CMK (cell line): ENCODE measurements at regions not wholly inside any gene's neighbourhood (a gene's known extent, or its start where the extent isn't known, plus 50 kb on each side); places are given as distances from the start of the nearest gene placed in this dataset.

Experiments used
- DNase-seq: peaks from one replicate; pipeline ENCODE4 v3.0.0-alpha.2; 2010; ENCODE audit warnings: low read depth

DNA sequence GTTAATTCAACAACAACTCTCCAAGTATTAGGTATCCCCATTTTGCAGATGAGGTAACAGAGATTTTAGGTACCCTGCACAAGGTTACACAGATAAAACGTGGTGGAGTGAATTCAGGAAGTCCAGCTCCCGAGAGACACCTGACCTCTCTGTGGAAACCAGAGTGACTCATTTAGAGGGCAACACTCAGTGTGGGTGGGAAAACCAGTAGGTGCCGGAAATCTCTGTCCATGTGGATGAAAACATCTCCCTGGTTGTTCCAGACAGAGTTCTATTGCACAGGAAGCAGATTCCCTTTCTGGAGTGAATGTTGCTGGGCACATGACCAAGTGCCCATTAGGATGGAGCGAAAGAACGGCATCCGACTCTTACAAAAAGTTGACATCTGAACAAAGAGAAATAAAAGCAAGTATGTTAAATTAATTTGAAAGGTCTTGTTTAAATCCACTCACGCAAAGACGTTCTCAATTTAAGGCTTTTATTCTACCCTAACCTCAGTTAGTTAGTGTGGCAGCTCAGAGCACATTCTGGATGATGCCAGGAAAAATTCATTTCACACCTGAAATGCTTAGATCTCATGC lies 391.9 kb upstream of the WWC1 start:
- DNase-seq: no peak

DNA sequence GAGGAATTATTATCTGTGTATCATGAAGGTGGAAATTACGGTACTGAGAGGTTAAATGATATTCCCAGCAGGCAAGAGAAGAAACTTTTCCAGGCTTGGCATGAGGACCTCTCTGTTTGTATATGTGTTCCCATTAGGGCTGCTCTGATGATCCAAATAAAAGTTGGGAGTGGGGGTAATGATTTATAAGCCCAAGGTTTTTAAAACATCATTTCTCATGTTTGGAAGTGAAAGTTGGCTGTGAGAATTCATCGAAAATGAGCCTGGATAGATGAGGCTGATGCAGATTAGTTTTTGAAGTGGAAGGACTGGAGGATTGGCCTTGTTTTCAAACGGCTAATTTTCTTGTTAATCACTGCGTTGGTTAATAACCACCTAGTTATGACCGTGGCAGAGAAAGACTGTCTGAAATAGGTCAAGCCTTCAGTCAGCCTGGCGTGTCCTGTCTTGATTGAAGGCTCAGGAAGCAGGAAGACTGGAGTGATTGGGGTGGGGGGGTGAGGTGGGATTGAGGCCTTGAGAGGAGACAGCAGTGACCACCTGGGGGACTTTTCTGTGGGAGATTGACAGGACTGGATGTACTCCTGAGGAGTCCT lies 391.0 kb upstream of the WWC1 start:
- DNase-seq: no peak

DNA sequence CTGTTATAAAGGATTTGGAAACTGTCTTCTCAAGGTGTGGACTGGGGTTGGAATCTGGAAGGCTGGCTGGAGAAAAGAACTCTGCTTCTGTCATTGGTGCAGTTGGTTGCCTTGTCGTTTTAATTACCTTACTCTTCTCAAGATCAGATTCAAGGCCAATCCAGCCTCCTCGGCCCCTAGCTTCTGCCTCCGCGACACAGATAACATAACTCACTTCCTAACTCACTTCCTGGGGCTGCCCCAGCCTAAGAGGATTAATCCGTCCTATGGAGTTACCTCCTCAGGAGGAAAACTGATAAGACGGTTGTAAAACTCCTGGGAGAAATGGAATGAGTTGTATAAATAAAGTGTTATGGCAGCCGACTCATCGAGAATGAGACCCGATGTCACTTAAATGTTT lies 389.1 kb upstream of the WWC1 start:
- DNase-seq: no peak

DNA sequence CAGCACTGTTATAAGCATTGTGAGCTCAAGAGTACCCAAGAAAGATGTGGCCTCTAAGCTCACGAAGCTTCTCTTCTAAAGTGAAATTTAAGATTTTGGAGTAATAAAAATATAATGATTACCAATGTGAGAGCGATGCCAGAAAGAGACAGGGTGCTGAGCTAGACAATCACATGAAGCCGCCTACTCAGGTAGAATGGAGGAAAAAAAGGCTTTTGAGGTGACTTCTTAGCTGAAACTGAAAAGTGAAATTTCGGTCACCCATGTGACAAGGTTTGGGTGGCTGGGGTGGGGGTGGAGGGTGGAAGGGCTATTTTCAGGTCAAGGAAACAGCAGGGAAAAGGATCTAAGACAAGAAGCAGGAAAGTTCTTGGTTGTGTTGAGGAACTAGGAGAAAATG lies 388.2 kb upstream of the WWC1 start:
- DNase-seq: no peak

DNA sequence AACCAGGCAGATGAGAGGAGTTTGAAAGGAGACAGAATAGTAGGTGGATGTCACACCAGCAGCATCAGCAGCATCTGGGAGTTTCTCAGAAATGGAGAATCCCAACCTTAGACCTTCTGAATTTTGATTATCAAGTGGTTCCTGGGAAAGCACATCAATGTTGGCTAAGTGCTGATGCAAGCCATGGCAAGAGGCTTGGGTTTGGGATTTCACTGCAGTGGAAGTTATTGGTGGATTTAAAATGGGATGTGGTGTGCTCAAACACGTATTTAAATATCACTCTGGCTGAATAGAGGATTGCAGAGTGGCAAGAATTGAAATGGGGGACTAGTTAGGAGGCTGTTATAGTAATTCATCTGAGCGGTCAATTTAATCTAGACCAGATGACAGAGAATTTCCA lies 387.8 kb upstream of the WWC1 start:
- DNase-seq: no peak

DNA sequence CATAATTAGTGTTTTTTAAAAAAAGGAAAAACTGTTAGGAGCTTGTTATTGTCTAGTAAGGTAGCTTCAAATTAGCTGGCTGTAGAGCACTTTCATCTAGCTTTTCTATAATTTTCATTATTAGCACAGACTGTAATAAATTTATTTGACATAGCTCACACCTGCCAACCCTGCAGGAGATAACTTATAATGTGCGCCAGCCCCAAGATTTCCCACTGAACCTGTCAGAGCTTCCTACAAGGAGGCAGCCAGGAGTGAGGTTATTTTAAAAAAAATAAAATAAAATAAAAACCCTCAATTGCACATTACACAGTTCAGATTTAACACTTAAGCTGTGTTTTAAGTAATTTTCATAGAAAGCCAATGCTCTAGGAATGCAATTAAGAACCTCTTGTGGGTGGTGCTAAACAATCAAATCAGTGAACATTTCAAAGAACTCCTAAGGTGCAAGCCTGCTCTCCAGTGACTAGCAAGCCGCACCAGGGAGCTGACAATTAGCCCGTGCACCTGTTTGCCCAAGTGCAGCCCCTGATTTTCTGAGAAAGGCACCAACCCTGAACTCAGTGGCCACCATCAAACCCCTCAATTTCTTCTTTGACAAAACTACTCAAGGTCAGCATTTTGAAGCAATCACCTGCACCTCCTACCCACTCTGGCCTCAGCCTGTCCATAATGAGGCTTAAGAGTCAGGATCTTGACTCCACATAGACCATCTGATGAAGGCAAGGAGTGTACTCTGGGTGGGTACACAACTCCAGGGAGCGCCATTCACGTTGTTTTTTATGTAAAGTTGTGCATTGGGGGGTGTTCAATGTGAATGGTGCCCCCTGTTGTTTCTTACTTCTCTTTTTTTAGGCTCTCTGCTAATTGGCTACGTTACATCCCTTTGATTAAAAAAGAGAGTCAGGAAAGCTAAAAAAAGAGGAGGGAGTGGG lies 385.3 kb upstream of the WWC1 start:
- no peak for DNase-seq

DNA sequence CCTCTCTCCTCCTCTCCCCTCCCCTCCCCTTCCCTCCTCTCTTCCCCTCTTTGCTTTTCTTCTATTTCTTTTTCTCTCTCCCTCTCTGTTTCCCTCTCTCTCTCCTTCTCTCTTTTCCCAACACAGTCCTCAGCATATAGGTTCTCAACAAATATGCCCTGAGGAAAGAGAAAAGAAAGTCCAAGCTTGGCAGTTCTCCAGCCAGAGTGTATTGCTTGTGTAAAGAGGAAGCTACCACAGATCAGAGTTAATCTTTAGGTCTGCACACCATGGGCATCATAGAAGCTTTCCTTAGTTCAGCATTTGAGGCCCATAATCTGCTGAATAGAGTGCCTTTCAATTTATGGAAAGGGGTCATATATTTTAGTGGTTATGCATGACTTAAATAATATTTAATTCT lies 382.8 kb upstream of the WWC1 start:
- no peak for DNase-seq

DNA sequence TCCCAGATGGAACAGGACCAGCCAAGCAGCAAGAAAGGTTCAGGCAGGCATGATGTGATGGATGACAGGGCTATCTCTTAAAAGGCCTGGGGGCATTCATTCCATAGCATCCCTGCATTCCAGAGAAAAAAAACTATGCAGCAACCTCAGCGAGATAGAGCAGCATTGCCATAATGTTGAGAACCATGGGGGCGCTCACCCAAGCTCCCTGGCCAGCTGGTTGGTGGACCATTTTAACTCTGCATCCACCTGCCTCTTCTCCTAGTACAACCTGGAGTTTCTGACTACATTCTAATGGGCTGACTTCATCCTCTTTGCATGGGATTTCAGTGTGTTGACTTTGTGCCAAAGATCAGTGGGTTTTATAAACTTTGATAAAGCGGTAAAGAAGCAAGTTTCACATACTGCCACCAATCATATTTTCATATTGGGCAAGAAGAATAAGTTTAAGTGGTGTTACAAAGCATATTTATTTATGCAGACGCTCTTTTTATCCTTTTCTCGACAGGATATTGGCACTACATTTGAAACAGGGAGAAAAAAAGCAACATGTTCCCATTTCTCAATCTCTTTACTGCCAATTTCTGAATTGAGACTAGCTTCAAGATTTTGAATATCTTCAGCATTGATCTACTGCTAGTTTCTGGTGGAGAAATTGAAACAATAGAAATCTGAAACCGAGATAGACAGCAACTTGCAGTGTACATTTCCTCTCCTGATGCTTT lies 378.3 kb upstream of the WWC1 start:
- DNase-seq: no peak

DNA sequence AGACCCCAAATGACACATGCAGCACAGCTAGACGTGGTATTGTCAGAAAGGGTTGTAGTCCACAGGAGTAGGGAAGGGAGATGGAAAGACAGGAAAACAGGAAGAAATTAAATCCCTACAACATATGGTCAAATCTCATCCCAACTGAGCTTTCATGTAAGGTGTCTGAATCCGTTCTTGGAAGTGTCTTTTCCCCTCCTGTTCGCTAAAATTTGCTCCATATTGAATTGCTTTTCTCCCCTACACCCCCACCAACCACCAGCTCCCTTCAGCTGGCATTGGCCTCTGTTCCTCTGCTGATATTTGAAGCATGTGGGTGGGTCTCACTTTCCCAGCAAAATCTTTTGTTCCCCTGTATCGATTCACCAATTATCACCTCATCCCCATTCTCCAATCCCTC lies 376.2 kb upstream of the WWC1 start:
- DNase-seq: no peak

DNA sequence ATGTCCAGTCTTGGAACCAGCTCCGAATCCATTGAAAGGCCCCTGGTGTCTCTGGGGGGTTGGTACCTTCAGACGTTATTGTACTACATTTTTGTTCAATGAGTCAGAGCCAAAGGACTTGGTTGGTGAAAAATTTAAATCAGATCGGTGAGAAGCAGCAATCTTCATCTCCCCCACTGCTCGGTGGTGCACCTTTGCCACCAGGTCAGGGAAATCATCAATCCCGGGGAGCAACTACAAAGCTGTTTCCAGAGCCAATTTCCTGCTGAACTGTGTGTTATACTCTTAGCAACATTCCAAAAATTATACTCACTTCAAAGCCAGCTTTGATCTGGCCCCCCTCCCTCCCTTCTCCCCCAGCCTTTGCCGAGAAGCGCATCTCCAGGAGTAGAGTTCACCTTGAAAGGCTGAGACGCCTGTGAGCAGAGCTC lies 375.2 kb upstream of the WWC1 start:
- DNase-seq: no peak

DNA sequence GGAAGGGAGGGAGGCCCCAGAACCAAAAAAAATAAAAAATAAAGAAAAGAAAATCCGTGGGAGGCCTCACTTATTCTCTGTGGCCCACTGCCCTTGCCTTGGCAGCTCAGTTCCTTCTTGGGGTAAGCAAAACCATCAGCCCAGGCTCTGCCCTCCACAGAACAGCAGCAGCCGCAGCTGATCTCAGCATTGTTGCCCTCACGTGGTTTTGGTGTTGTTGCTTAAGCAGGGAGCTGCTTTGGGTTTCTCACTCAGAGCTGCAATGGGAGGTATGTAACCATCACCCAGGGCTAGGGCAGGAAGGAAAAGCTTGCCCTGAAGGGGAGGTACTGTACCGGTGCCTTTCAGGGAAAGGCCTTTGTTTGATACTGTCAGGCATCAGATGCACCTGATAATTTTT lies 374.7 kb upstream of the WWC1 start:
- no peak for DNase-seq

DNA sequence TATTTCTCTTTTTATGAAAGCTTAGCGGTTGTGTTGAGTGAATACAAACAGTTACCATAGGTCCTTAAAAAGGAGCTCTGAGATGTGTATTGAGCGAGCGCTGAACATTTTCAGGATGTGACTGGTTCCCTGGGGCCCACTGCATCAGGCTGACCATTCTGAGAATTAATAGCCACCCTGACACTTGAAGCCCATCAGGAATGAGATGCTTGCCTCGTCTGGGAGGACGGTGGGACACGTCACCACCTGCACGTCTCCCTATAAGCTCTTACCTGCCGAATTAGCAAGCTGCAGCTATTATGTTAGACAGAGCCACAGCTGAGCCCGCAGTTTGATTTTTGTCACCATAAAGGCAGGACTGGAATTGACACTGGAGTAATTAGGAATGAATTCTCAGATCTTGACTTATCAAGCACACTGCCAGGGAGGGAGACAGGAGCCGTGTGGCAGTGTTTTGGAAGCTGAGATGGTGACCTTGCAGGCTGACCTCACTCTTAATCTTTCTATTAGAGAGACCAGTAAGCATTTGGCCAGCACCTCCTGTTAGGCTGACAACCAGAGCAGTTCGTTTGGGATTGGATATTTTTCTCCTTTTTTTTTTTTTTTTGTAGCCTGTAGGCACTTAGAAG lies 373.1 kb upstream of the WWC1 start:
- no peak for DNase-seq

DNA sequence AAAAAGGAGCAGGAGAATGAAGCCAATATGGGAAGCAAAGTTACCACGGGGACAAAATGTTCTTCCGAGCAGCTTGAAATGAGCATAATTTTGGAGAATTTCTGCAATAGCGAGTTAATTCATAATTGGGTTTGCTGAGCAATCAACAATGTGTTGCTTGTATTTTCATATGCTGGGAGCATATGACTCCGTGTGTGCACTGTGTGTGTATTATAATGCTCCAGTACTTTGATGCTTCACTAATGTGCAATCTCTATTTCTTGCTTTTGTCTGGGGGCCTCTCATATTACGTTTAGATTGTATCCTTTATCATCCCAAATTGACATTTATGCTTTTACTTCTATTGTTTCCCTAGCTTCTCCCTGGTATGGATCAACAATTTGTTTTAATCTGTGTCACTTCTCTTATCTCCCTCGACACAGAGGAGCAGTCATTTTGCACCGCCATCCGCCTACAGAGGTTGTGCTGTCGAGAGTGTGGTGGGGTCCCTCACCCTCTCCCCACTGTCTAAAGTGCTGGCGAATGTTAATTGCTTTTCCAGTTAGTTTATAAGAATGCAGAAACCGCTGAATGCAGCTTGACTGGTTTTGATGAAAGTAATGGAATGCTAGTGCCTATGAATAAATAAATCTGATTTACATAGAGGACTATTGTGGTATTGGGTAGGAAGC lies 372.5 kb upstream of the WWC1 start:
- DNase-seq: no peak

DNA sequence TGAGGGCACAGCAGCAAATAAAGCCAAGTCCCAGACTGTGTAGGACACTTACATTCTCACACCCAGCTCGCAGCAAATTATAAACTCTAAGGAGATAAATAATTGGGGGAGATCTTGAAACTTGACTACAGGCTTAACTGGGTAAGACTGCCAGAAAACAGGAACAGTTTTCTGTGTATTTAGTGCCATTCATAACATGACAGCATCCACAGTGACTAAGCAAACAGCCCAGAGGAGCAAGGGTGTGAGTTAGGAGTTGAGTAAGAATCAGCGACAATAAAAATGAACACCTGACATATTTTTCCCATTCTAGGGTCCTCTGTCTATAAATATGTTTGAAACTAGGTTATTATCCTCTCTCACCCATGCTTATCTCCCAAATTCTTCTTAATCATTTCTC lies 370.9 kb upstream of the WWC1 start:
- DNase-seq: no peak

DNA sequence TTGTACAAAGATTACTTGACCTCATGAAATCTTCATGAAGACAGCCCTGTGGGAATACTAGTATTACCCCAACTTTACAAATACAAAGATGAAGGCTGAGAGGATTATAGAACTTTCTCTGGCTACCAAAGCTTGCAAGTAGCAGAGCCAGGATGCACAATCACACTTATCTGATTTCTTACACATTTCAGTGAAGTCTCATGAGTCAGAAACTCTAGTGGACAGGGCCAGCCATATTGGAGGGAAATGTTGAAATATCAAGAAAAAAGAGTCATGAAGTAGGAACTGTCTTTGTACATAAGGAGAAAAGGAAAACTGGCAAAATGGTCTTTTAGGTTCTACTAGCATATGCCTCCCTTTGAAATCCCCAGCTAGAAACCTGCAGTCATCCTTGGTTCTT lies 369.6 kb upstream of the WWC1 start:
- no peak for DNase-seq

DNA sequence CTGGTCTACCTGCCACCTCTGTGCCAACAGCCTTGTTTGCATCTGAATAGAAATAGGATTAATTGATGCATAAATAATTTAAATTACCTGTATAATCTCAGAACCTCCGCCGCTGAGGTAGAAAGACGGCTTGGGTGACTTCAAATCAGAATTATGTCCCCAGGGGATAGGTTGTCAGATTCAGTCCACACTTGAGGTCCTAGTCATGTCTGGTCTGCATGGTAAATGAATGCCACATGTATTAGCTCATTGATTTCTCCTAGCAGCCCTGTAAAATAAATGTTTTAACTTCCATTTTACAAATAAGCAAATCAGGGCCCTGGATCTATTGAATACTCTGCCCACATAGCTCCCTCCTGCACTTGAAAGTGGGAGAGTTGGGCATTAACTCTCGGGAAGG lies 368.0 kb upstream of the WWC1 start:
- no peak for DNase-seq

DNA sequence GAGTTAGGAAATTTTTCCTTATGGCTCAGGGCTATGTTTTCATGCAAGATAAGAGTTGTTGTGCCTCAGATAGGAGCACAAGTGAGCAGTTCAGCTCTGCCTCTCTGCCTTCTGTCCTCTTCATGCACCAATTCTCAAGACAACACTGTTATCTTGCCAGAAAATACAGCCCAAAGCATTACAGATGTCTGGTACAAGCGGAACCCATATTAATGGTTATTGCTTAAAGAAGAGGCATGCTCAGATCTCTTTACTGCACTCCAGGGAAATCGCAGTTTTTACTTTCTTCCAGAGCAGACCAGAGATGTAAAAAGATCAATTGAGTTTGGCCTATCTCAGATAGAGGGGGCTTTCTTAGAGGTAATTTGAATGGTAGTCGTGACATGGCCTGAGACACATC lies 361.6 kb upstream of the WWC1 start:
- no peak for DNase-seq

DNA sequence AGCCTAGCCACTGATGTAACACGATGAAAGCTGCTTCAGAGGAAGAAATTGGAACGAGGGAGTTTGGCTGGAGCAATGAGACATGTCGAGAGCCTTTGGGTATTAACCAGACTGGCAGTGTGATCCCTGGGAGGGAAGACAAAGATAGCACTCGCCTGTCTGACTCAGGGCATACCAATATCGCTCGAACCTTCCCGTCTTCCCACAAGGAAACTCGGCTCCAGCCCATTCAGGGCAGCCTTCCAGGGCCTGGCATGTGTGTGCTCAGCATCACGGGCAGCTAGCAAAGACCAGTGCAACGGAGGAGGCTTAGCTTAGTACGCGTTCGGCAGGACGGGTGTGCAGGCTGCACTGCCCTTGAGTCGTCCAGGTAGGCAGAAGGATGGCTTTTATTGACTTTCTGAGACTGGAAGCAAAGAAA lies 356.9 kb upstream of the WWC1 start:
- DNase-seq: no peak

DNA sequence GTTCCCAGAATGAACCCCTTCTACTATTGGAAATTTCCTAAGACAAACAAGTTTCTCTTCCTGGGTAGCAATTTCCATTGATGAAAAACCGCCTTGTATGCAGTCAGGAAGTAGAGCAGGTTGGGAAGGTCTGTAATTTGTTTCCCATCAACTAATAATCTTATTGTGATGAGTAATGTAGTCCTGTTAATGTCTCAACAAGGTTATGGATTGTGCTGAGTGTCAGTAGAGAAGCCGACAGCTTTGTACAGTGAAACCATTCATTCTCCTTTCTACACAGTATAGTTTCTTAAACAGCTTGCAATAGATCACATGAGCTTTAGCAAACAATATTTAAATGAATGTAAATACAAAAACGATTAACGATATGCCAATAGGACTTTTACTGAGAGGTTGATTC lies 355.4 kb upstream of the WWC1 start:
- no peak for DNase-seq

DNA sequence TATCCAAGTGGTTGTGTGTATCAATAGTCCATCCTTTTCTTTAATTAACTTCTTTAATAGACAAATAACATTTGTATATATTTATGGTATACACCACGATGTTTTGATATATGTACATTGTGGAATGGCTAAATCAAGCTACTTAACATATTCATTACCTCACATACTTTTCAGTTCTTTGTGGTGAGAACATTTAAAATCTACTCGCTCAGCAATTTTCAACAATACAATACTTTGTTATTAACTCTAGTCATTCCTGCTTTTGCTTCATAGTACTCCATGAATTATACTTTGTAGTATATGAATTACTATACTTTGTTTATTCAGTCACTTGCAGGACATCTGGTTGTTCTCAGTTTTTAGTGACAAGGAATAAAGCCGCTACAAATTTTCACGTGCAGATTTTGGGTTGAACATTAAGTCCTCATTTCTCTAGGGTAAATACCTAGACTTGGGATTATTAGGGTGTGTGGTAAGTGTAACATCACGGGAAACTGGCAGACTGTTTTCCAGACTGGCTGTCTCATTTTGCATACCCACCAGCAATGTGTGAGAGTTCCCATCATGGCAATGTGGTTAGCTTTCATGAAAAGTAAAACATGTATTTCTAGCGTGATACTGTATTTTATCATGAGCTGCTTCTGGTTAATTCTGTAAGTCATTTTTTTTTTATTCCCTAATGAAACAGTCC lies 354.4 kb upstream of the WWC1 start:
- DNase-seq: no peak

DNA sequence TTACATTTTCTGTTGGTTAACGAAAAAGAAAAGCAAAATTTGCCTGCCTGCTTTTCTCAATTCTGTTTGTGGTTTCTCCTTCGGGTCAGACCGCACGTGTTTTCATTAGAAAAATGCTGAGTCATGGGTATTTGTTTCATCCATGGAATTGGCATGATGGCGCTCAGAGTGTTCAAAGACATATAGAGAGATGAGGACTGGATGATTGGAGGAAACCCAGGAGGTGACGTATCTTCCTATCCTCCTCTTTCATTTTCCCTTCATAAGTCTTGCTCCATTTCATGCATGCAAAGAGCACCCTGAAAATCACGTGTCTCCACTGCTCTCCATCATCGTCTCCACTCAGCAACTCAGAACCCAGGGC lies 353.8 kb upstream of the WWC1 start:
- DNase-seq: no peak
